Omental fat pad (tissue), 3 donors: ENCODE measurements at regions not wholly inside any gene's neighbourhood (a gene's known extent, or its start where the extent isn't known, plus 50 kb on each side); places are given as distances from the start of the nearest gene placed in this dataset.

Experiments
- ATAC-seq: fragments of 150-250 bp; one replicate; pipeline ENCODE4 v1.9.1; 2016; ENCODE audit warnings: mild to moderate bottlenecking, moderate library complexity; ENCODE audit not compliant: low FRiP score
- DNase-seq: peaks from one replicate; pipeline ENCODE4 v3.0.0-alpha.2; 2019; ENCODE audit warnings: low spot score
- CTCF ChIP-seq, 3 donors: fragments of 450-650 bp; IDR thresholded peaks; one replicate each; pipeline ENCODE4 v1.5.1; 2016 to 2017; ENCODE audit warnings: antibody characterized with exemption in 3 of 3, mild to moderate bottlenecking in 3 of 3, moderate library complexity in 2 of 3

DNA sequence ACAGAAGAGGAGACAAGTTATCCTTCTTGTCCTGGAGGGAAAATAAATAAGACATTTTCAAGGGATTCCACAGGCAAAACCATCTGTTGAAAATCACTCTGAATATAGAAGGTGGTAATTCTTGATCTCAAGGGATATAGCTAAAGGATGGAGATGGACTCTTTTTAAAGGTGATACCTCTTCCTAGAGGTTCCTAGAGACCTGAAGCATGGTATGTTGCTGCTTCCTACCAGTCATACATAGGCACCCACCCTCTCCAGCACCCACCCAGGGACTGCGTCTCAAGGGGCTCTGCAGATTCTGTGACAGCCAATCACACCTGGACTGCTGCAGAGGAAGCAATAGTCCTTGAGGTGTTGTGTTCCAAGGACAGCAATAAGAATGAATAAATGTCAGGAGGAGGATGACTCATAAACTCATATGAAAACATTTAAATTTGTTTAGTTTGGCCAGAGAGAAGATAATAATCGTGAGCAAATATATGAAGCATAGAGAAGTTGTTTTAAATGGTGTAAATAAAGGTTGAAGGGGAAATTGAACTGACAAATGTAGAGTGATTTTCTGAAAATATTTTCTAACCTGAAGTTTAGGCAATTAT is 741.6 kb upstream of the CBLB start:
- no peak for TF ChIP-seq CTCF (IDR thresholded peaks at IDR 0.05)
- DNase-seq (no peak), ATAC-seq (no peak)

DNA sequence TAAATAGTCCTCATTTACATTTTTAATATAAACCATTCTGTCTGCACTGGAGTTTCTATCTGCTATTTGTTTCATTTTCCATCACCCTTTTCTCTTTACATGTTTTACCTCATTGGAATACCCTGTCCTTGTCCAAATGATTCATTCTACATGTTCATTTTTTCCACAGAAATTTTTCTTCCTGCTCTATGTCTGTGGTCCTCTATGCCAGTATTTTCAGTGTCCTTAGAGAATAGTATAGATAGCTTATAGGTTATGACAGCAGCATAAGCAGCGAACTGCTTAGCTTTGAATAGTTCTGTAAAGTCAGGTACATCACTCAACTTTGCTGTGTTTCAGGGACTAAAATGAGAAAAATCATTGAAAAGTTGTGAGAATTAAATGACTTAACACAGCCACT is 742.3 kb upstream of the CBLB start:
- TF ChIP-seq CTCF (IDR thresholded peaks at IDR 0.05), result no peak
- no peak for DNase-seq
- ATAC-seq, result no peak

DNA sequence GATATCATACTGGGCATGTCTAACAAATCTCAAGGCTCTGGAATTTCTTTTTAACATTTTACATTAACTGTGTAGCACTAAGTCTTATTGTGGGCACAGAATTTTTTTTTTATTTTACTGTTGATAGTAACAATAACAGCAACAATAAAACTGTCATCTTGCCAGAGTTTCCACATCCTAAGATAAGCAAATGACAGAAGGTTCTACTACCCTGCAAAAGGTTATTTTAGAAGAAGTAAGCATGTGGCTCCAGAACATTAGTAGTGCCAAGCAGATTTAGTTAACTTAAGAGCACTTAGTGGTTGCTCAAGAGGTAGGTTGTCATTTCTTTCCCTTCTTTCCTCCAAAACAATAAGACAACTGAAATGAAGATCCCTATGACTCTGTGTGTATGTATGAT is 743.0 kb upstream of the CBLB start:
- no peak for TF ChIP-seq CTCF (IDR thresholded peaks at IDR 0.05)
- ATAC-seq, result no peak
- no peak for DNase-seq

DNA sequence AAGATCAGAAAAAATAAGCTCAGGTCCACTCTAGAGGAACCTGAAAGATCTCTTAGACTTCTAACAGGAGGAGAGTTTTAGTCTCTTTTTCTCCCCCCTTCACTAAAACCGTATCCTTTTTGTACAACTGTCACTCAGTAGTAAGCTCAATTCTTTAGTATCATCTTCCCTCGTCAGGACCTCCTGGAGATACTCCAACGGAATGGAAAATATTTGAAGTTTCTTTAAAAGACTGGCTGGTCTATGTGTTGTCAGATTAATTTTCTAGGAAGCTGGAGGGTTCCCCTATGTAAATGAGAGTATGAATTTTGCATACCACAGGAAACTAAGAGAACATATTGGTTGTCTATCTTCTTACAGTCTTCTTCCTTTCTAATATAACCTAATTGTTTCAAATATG is 747.7 kb upstream of the CBLB start:
- no peak for TF ChIP-seq CTCF (IDR thresholded peaks at IDR 0.05)
- ATAC-seq (no peak), DNase-seq (no peak)

GRCh38 chr3:106617276-106617675 is 748.5 kb upstream of the CBLB start:
- TF ChIP-seq CTCF (IDR thresholded peaks at IDR 0.05), result no peak
- DNase-seq (no peak), ATAC-seq (no peak)

DNA sequence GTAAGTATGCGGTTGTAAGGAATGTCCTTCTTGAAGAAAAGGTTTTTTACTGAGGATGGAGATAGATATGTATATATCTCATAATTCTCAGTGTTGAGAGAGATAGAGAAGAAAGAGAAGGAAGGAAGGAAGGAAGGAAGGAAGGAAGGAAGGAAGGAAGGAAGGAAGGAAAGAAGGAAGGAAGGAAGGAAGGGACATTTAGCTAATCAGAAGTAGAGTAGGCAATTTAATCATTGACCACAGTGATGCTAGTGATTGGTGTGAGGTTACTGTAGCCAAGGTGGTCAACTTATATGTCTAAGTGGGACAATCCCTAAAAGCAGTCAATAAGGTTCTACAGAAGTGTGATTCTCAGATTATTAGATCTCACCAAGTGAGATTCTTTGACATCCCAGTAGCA is 751.8 kb upstream of the CBLB start:
- ATAC-seq, result no peak
- no peak for TF ChIP-seq CTCF (IDR thresholded peaks at IDR 0.05)
- DNase-seq, result no peak

- ATAC-seq (no peak), DNase-seq (no peak)
- no peak for TF ChIP-seq CTCF (IDR thresholded peaks at IDR 0.05)
Observed at GRCh38 chr3:106624154-106624553, 753.1 kb upstream of the CCDC54 start.
